ENCODE measurements at regions not wholly inside any gene's neighbourhood (a gene's known extent, or its start where the extent isn't known, plus 50 kb on each side); places are given as distances from the start of the nearest gene placed in this dataset.

DNA sequence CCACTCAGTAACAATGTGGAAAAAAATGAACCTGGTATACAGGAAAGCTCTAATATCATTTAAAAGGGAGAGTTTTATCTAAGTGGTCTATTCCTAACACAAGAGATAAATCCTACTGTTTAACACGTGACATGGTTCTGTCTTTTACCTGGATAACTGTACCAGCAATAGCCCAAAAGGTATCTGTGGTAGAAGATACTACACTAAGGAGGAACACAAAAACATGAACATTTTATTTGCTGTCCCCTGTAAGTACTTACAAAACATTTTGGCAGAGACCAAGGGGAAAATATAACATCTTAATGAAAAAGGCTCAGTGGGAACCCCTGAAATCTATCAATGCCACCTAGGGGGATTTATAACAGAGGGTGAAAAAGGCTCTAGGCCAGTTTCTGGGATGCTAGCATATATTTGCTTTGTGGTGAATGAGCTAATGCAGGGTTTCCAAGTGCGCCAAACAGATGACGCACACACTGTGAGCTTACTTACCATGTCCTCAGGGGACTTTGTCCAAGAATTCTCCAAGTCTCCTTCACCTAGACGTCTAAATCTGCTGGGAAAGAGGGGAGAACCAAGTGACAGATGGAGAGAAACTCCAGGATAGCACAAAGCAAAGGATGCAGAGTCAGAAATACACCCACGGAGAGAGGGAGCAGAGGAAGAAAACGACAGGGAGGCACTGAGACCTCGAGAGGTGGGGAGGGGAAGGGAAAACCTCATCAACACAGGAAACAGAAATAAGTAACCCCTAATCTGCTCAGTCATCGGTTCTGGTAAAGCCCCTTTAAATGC lies 112.5 kb upstream of the PRNP start:
- TF ChIP-seq, protein P1, sequence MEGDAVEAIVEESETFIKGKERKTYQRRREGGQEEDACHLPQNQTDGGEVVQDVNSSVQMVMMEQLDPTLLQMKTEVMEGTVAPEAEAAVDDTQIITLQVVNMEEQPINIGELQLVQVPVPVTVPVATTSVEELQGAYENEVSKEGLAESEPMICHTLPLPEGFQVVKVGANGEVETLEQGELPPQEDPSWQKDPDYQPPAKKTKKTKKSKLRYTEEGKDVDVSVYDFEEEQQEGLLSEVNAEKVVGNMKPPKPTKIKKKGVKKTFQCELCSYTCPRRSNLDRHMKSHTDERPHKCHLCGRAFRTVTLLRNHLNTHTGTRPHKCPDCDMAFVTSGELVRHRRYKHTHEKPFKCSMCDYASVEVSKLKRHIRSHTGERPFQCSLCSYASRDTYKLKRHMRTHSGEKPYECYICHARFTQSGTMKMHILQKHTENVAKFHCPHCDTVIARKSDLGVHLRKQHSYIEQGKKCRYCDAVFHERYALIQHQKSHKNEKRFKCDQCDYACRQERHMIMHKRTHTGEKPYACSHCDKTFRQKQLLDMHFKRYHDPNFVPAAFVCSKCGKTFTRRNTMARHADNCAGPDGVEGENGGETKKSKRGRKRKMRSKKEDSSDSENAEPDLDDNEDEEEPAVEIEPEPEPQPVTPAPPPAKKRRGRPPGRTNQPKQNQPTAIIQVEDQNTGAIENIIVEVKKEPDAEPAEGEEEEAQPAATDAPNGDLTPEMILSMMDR (IDR thresholded peaks at IDR 0.05; ENCODE audit: low read length), result no peak
- no peak for TF ChIP-seq EZH2 (IDR thresholded peaks at IDR 0.05; ENCODE audit: borderline replicate concordance, low read length)
